ENCODE measurements at regions not wholly inside any gene's neighbourhood (a gene's known extent, or its start where the extent isn't known, plus 50 kb on each side); places are given as distances from the start of the nearest gene placed in this dataset.
"Not testable (repeated sequence)": the region's sequence is repeated elsewhere in the genome, so short reads cannot be mapped to it uniquely, and the experiment has no call there.

- no peak for DNase-seq (ENCODE audit: low read depth)
These were observed 331.0 kb upstream of the IL12A start for GRCh38 chr3:159657629-159658028.

- DNase-seq (ENCODE audit: low read depth) = no peak
These were observed 328.3 kb upstream of the IL12A start for GRCh38 chr3:159660326-159660725.

DNA sequence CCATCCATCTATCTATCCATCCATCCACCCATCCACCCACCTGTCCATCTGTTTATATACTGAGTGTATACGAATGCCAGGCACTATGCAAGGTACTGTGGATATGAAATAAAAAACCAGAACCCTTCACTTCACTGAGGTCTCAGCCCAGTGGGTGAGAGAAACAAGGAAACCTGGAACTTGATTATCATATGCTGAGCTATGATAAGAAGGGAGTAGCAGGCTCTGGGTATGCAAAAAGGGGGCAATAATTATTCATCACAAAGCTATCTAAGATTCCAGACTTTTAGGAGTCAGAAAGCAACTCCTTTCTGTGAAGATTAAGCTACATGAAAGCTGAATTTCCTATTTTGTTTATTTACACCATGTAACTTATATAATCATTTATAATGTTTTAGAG lies 327.7 kb upstream of the IL12A start:
- DNase-seq (ENCODE audit: low read depth) = no peak

GRCh38 chr3:159662549-159662948 lies 326.1 kb upstream of the IL12A start:
- no peak for DNase-seq (ENCODE audit: low read depth)

- no peak for DNase-seq (ENCODE audit: low read depth)
These were observed 324.6 kb upstream of the IL12A start for GRCh38 chr3:159664006-159664405.

DNA sequence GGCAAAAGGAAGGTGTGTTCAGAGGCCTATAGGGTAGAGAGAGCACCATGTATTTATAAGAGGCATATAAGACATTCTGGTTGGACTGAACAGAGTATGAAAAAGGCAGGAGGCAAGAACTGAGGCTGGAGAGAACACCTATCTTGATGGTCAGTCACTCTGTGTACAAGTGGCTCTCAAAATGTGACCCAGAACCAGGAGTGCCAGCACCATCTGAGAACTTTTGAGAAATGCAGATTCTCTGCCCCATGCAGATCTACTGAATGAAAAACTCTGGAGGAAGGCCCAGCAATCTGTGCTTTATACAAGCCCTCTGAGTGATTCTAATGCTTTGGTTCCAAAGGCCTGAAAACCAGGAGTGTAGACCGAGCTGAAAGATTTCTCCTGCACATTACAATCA lies 324.0 kb upstream of the IL12A start:
- DNase-seq (ENCODE audit: low read depth) = no peak

- no peak for DNase-seq (ENCODE audit: low read depth)
These were observed 321.4 kb upstream of the IL12A start for GRCh38 chr3:159667261-159667660.

DNA sequence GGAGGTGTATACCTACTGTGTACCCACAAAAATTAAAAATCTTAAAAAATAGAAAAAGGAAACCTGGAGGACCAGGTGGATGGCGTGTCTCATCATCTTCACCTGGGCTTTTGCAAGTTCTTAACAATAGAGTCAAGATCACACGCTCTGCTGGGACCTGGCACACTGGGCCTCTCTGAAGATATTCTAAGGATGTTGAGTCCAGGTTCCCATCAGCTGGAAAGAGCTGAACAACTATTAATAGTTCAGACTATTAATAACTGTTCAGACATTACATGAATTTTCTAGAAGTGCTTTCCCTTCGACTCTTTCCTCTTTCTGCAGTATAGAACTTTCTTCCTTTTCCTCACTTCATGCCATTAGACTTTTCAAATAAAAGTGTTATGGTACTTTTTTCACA lies 320.2 kb upstream of the IL12A start:
- DNase-seq (ENCODE audit: low read depth) = no peak

GRCh38 chr3:159668990-159669476 lies 319.6 kb upstream of the IL12A start:
- DNase-seq (ENCODE audit: low read depth) = no peak

DNA sequence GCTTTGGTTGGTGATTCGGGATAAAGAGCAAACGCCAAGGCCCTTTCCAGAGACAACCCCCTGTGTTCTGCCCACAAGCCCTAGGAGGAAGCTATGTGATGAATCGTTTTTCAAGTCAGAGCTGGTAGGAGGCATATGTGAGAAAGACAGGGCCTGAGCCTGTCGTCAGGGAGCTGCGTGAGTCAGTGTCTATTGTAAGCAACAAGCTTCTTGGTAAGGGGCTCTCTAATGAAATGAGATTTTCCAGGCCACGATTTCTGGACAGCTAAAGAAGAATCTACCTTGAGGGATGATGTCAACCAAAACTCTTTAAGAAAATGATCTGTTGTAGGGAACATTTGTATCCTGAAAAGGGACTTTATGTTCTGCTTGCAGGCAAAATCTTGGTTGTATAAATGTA lies 318.9 kb upstream of the IL12A start:
- no peak for DNase-seq (ENCODE audit: low read depth)

- no peak for DNase-seq (ENCODE audit: low read depth)
These were observed 315.6 kb upstream of the IL12A start for GRCh38 chr3:159672728-159673688.

GRCh38 chr3:159674583-159674982 lies 314.1 kb upstream of the IL12A start:
- no peak for DNase-seq (ENCODE audit: low read depth)

GRCh38 chr3:159675285-159675684 lies 313.4 kb upstream of the IL12A start:
- no peak for DNase-seq (ENCODE audit: low read depth)

- DNase-seq (ENCODE audit: low read depth) = no peak
These were observed 308.7 kb upstream of the IL12A start for GRCh38 chr3:159679900-159680299.

DNA sequence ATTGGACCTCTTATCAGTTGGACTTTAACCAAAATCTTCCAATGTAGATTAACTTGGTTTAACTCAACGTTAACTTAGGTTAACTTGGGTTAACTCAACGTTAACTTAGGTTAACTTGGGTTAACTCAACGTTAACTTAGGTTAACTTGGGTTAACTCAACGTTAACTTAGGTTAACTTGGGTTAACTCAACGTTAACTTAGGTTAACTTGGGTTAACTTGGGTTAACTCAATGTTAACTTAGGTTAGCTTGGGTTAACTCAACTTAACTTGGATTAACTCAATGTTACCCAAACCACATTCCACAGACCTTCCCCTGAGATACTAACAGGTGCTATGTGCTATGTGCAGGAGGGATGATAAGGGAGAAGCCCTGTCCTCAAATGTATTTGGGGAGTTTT lies 306.9 kb upstream of the IL12A start:
- DNase-seq (ENCODE audit: low read depth) = not testable (repeated sequence)

- DNase-seq (ENCODE audit: low read depth) = no peak
These were observed 302.8 kb upstream of the IL12A start for GRCh38 chr3:159685801-159686200.

DNA sequence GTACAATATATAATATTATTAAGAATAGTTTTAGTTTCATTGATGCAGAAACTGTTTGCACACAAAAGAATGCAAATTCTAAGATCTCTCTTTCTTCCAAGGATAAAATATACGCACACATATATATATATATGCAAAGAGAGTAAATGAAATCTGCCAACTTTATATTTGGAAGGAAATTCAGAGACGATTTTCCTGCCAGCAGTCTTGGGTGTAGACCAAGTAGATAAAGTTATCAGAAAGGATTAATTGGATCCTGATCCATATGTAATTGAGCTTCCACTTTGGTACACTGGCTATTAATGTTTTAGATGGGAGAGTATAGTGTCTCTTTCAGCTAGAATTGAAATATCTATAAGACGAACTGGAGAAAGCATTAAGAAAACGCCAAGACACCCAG lies 295.4 kb upstream of the IL12A start:
- no peak for DNase-seq (ENCODE audit: low read depth)

DNA sequence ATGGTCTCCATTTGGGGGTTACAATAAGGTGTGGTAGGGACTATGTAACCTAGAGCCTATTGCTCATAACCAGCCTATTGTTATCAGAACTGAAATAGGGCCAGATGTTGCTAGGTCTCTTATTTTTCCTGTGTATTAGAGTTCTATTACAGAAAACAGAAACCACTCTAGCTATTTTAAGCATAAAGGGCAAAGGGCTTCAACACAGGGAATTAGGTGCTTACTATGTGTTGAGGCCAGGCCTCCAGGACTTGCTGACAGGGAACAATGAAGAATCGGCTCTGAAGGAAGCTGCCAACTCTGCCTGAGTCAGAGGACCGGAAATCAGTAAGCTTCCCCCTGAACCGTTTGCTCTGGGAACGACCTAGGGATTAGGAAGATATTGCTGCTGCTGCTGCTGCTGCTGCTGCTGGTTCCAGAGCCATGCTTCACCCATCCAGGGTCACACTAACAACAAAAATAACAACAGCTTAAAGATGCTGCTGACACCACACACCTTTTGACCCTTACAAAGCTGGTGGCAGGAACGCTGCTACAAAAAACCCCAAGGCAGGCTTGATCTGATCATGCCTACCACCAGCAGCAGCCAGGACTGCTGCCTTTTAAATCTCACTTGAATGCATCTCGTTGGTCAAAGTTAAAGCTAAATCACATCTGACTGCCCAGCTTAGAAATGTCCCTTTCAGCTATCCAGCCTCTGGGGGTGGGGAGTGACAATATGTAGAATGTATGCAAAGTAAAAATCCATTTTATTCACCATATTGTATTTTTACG lies 276.9 kb upstream of the IL12A start:
- DNase-seq (ENCODE audit: low read depth) = no peak

DNA sequence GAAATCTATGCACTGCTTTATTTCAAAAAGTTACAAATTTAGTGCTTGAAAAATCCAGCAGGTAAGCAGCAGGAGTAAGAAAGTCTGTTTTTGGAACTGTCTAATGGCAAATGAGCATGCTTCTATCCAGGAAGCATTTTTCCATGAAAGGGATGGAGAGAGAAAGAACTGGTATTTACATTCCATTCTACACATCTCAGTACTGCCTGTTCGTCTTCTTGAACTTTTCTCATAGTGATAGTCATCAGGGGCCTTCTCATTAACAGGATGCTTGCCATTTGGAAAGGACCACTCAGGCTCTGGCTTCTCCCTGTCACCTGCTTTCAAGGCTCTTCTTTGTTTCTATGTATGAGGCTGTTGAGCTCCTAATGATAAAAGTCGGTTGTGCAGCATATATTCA lies 267.3 kb upstream of the IL12A start:
- DNase-seq (ENCODE audit: low read depth) = no peak

DNA sequence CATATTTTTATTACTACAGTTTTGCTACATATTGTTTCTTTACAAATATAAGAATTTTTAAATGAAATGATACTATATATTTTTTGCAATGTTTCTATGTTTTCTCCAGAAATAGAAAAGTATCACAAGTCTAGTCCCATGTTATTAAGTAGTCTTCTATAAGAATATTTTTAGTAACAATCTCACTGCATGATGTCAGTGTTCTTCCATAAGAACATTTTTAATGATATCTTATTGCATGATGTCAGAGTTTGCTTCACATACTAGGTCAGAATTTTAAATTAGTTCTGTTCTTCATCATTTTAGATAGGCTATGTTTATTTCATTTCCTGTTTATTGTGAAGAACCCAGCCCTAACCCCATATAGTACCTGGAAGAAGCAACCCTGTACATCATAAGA lies 265.3 kb upstream of the IL12A start:
- no peak for DNase-seq (ENCODE audit: low read depth)

DNA sequence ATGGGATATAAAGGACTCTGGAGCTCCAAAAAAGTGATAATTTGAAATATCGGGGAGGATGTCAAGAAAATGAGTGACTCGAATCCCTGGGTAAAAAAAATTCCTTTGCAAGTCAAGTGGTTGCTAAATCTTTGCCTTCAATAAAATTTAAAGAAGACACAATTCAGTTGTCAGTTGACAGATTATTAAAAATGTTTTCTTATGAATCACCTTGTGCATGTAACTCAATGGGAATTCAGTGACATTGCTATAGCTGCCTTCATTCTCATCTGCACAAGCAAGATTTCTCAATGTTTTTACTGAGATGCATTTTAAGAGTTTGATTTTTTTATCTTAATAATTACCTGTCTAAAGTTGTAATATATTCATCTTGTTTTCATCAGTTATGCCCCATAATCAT lies 264.0 kb upstream of the IL12A start:
- DNase-seq (ENCODE audit: low read depth) = no peak

GRCh38 chr3:159726231-159726964 lies 262.2 kb upstream of the IL12A start:
- DNase-seq (ENCODE audit: low read depth) = no peak

All from T-helper 22 cell (primary cell).